ENCODE measurements at regions not wholly inside any gene's neighbourhood (a gene's known extent, or its start where the extent isn't known, plus 50 kb on each side); places are given as distances from the start of the nearest gene placed in this dataset.
A peak's percentile ranks its signal among the peaks of the same experiment; 100 is the strongest.

DNA sequence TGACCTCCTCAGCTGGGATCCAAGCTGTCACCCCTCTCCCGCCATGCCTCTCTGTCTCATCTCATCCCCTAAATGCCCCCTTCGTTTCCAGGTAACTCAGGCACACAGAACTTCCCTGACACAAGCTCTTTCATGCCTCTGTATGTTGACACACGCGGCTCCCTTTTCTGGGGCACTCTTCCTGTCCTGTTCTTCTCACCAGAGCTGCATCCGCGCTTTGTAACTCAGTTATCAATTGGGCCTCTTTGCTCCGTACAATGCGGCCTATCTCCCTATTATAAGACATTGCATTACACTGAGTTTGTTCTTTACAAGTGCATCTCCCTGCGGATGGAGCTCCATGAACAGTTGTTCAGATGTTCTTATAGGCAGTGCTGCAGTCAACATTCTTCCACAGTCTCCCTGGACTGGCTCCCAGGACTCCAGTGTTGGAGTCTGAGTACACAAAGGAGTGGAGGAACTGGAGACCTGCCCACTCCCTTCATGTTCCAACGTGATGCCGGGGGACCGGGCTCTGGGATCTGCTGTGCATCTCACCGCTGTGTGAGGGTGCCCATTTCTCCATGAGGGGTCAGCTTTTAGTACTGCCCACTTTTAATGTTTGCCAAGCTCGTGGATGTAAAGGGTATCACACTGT lies 56.9 kb upstream of the TNS3 start:
- H3K36me3 ChIP-seq = no peaks in the 10 kb centered on the region
- H3K27ac ChIP-seq = no peak overlapping the region
- peak in 2 of 4 donors; percentile 15 to 19 for ATAC-seq
- DNase-seq = no peak
- peaks cover 0 to 25% (median 12%) of the 10 kb centered on the region in 12 donors for H3K4me1 ChIP-seq
- WGBS, 4 donors = 73 to 83% (median 81%) methylated on average over 14 of the region's 14 CpGs
- TF ChIP-seq, protein P1, sequence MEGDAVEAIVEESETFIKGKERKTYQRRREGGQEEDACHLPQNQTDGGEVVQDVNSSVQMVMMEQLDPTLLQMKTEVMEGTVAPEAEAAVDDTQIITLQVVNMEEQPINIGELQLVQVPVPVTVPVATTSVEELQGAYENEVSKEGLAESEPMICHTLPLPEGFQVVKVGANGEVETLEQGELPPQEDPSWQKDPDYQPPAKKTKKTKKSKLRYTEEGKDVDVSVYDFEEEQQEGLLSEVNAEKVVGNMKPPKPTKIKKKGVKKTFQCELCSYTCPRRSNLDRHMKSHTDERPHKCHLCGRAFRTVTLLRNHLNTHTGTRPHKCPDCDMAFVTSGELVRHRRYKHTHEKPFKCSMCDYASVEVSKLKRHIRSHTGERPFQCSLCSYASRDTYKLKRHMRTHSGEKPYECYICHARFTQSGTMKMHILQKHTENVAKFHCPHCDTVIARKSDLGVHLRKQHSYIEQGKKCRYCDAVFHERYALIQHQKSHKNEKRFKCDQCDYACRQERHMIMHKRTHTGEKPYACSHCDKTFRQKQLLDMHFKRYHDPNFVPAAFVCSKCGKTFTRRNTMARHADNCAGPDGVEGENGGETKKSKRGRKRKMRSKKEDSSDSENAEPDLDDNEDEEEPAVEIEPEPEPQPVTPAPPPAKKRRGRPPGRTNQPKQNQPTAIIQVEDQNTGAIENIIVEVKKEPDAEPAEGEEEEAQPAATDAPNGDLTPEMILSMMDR (IDR thresholded peaks at IDR 0.05) = no peak
- TF ChIP-seq POLR2A (IDR thresholded peaks at IDR 0.05) = no peak
- no peak overlapping the region for H3K4me3 ChIP-seq
- intact Hi-C loops (cut with DNase I) = no loop called here
- H3K27me3 ChIP-seq = no peaks in the 10 kb centered on the region
- H3K9me3 ChIP-seq = peaks cover 0 to 13% (median 0%) of the 10 kb centered on the region in 12 donors

DNA sequence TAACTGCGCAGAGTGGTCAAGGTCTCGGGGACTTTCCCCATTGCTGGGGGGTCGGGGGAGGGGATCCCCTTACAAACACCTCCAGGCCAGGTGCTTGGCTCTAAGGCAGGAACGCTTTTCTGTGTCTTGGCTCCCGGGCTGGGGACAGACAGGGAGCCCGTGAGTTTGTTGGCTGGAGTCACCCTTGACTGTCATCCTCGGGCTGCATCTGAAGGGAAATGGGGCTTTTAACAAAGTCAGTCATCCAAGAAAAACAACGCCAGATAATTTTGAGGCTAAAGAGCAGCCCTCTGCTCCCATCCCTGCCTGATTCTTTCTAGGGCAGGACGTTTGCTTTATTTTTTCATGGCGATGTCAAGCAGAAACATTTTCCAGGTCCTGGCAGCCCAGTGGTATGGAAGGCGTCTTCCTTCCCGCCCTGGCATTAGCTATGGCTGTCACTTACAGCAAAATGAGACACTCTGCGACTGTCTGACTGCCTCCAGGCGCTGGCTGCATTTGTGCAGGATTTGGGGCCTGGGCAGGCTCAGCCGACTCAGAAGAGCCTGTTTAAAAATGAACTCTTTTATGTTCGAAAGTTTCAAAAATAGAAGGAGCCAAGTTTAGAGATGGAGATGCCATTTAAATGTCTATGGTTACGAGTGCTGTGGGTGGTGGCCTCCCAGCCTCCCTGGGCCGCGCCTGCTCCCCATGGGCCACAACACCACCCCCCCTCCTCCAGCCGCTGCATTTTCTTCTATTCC lies 54.7 kb upstream of the TNS3 start:
- peak in 3 of 4 donors; percentile 21 to 60 (median 27) for ATAC-seq
- Histone ChIP-seq H3K4me1 (peaks cover 0 to 25% (median 12%) of the 10 kb centered on the region in 12 donors), H3K9me3 (no peaks in the 10 kb centered on the region), H3K27ac (peak overlapping the region in 9 of 12 donors; percentile 8 to 74 (median 38)), H3K4me3 (no peak overlapping the region), H3K27me3 (no peaks in the 10 kb centered on the region), H3K36me3 (no peaks in the 10 kb centered on the region)
- TF ChIP-seq POLR2A (IDR thresholded peaks at IDR 0.05) = no peak
- TF ChIP-seq, protein P1 (IDR thresholded peaks at IDR 0.05) = no peak
- intact Hi-C loops (cut with DNase I) = no loop called here
- DNase-seq = peak in 1 of 5 donors; percentile 40
- 55 to 65% (median 62%) methylated on average over 19 to 20 of the region's 20 CpGs for WGBS, 4 donors

DNA sequence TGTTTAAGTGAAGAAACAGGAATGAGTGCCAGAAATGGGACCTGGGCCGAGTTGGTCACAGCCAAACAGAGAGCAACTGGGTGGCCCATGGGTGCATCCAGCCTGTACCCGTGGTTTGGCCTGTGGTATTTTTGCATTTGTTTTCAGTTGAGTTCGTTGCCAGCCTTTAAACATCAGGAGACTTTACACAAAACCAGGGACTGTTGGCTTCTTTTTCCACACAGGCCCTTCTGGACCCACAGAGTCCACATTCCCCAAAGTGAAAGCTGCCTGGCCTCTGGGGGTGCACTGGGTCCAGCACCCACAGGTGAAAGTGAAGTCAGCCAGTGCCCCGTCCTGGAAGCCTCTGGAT lies 54.1 kb upstream of the TNS3 start:
- Histone ChIP-seq H3K4me3 (no peak overlapping the region), H3K9me3 (no peaks in the 10 kb centered on the region), H3K27ac (peak overlapping the region in 7 of 12 donors; percentile 8 to 69 (median 38)), H3K4me1 (peaks cover 0 to 25% (median 12%) of the 10 kb centered on the region in 12 donors), H3K27me3 (no peaks in the 10 kb centered on the region), H3K36me3 (no peaks in the 10 kb centered on the region)
- intact Hi-C loops (cut with DNase I) = no loop called here
- no peak for ATAC-seq
- WGBS, 4 donors = 55 to 75% (median 69%) methylated on average over 3 to 4 of the region's 4 CpGs
- TF ChIP-seq, protein P1 (IDR thresholded peaks at IDR 0.05) = no peak
- TF ChIP-seq POLR2A (IDR thresholded peaks at IDR 0.05) = no peak
- DNase-seq = no peak
